Jurkat, Clone E6-1 (cell line): ENCODE measurements at regions not wholly inside any gene's neighbourhood (a gene's known extent, or its start where the extent isn't known, plus 50 kb on each side); places are given as distances from the start of the nearest gene placed in this dataset.
A peak's percentile ranks its signal among the peaks of the same experiment; 100 is the strongest.
"Not testable (repeated sequence)": the region's sequence is repeated elsewhere in the genome, so short reads cannot be mapped to it uniquely, and the experiment has no call there.

ENCODE experiments used
- DNase-seq: peaks from one replicate; pipeline ENCODE4 v3.0.0-alpha.2; 2011; ENCODE audit warnings: low read depth, low spot score
- H3K4me3 ChIP-seq: 2 replicates; pipeline ENCODE4 v1.5.1; 2011; ENCODE audit warnings: mild to moderate bottlenecking, low read length, control low read depth, moderate library complexity

GRCh38 chr14:45658917-45659299 lies 405.9 kb upstream of the MIS18BP1 start:
- no peak overlapping the region for H3K4me3 ChIP-seq

DNA sequence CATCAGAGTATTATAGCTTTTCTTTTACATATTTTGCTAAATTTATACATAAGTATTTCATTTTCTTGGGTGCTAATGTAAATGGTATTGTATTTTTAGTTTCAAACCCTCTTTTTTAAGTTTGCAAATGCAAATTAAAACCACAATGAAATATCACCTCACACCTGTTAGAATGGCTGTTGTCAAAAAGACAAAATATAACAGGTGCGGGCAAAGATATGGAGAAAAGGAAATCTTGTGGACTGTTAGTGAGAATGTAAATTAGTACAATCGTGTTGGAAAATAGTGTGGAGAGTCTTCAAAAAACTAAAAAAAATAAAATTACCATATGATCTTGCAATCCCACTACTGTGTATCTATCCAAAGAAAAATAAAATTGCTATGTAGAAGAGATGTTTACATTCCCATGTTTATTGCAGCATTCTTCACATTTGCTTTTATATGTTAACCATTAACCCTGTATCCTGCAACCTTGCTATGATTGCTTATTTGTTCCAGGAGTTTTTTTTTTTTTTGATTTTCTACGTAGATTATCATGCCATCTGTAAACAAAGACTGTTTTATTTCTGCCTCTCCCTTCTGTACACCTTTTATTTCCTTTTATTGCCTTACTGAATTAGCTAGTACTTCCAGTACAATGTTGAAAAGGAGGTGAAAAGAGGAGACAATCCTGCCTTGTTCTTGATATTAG lies 405.4 kb upstream of the MIS18BP1 start:
- H3K4me3 ChIP-seq = no peak overlapping the region
- no peak for DNase-seq

More at GRCh38 chr14:45658917-45659299, 405.9 kb upstream of the MIS18BP1 start:
- no peak for DNase-seq

DNA sequence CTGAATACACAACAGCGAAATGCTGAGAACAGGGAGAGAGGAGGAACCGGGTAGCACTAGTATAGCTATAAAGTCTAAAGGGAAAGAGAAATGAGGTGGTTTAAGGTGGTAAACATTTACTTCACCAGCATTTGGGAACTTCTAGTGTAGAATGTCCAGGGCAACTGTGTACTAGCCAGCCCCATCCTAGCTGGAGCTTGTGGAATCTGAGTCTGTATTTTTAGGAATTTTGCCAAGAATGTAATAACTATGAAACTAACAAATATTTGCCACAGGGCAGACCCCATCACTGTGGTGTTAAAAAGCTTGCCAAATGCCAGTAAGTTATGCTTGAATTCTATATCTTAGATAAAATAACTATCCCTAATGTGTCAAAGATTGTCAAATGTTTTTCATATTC lies 398.9 kb upstream of the MIS18BP1 start:
- DNase-seq = no peak
- no peak overlapping the region for H3K4me3 ChIP-seq

- H3K4me3 ChIP-seq = no peak overlapping the region
- no peak for DNase-seq
Measured at GRCh38 chr14:45650754-45651153, 397.8 kb upstream of the MIS18BP1 start.

- H3K4me3 ChIP-seq = no peak overlapping the region
- no peak for DNase-seq
Measured at GRCh38 chr14:45649051-45649450, 396.0 kb upstream of the MIS18BP1 start.

- DNase-seq = no peak
- no peak overlapping the region for H3K4me3 ChIP-seq
Measured at GRCh38 chr14:45641541-45641940, 388.5 kb upstream of the MIS18BP1 start.

GRCh38 chr14:45634651-45635441 lies 381.8 kb upstream of the MIS18BP1 start:
- H3K4me3 ChIP-seq = not testable (repeated sequence)

DNA sequence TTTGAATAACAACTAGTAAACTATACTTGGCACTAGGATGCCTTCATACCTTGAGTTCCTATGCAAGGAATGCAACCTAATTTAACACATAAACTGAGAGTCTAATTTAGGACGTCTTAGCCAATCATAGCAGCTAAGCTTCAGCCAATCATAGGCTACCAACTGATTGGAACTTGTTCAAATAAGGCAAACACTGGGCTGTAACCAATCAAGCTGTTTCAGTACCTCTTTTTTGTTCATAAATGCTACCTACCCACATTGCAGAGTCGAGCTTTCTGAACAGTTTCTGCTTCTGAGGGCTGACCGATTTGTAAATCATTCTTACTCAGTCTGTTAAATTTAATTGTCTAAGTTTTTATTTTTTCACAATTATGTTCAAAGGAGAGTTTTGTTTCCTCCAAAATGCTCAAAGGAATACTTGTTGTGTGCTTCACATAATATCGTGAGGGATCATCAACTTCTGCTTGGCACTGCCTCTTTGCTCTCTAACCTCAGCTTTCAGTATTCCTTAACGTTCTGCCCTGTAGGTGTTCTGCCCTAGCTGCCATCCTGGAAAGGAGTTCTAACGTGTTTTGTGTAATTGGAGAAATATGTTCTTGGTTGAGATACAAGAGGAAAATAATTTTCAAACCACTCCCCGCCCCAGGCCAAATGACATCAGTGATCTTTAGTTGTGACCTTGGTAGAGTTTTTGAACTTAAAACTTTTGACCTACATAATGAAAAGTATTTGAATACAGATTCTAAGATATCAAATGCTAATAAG lies 380.4 kb upstream of the MIS18BP1 start:
- DNase-seq = no peak
- no peak overlapping the region for H3K4me3 ChIP-seq

More at GRCh38 chr14:45634651-45635441, 381.8 kb upstream of the MIS18BP1 start:
- not testable (repeated sequence) for DNase-seq

DNA sequence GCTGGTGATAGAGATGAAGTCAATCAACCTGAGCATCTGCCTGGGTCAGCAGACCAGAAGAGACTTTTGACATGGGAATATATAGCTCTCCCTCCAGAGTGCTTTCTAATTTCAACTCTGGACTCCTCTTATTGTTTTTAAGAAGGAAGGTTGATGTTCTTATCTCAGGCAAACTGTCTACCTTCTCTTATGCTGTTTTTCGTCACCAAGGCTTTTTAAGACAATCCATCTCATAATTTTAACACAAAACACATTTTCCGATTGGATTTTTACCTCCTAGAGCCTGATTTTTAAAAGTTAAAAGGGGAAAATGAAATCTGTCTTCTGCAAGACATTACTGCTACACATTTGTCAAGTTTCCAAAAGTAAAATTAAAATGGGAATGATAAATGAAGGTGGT lies 368.7 kb upstream of the MIS18BP1 start:
- no peak overlapping the region for H3K4me3 ChIP-seq
- no peak for DNase-seq

- no peak overlapping the region for H3K4me3 ChIP-seq
- no peak for DNase-seq
Measured at GRCh38 chr14:45619831-45620230, 366.8 kb upstream of the MIS18BP1 start.

DNA sequence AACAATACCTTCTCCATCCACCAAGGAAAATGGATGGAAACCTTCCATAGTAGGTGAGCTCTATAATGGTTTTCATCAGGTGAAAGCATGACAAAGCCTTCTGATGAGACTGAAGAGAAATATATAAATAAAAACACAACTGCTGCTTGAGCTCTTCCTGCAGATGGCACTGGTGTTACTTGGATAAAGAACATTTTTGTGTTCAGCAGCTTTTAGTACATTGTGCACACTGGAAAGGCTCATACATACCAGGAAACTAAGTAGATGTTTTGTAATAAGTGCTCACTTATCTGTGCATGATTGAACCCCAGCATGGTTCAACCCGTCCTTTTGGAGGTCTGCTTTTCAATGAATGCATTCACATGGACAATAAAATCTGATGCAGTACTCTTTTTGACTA lies 357.3 kb upstream of the MIS18BP1 start:
- DNase-seq = no peak
- no peak overlapping the region for H3K4me3 ChIP-seq

GRCh38 chr14:45587142-45587541 lies 334.1 kb upstream of the MIS18BP1 start:
- no peak overlapping the region for H3K4me3 ChIP-seq
- no peak for DNase-seq

GRCh38 chr14:45559626-45560025 lies 306.6 kb upstream of the MIS18BP1 start:
- no peak for DNase-seq
- H3K4me3 ChIP-seq = no peak overlapping the region

DNA sequence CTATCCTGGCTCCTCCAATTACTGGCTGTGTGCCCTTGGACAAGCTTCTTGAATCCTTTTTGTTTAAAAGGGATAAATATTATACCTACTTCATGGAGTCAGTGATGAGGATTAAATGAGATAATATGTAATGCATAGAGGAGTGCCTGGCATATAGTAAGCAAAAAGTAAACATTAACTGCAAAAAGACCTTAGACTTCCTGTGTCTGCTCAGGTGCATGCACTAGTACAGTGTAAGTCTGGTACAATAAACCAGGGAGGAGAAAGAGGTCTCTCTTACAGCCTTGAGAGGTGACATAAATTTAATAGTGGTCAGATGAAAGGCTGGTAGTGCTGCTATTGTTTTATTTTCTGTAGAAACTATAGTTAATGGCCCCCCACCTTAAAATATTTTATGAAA lies 305.2 kb upstream of the MIS18BP1 start:
- DNase-seq = no peak
- H3K4me3 ChIP-seq = no peak overlapping the region

DNA sequence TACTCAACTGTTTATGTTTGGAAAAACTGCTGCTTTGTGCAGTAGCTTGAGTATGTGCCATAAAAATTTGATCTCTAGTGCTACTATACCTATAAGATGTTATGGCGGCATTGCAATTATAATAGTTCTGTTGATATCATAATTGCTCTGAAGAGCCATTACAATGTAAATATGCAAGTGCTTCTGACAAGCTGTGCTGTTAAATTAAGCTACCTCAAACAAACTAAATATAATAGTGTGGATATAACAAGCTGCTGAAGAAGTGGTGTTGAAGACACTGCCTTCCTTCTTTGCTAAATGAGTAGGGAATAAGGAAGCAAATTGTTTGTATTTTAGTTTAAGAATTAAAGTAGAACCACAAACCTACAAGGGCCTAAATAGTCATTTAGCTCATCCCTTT lies 301.0 kb upstream of the MIS18BP1 start:
- no peak overlapping the region for H3K4me3 ChIP-seq
- DNase-seq = no peak

DNA sequence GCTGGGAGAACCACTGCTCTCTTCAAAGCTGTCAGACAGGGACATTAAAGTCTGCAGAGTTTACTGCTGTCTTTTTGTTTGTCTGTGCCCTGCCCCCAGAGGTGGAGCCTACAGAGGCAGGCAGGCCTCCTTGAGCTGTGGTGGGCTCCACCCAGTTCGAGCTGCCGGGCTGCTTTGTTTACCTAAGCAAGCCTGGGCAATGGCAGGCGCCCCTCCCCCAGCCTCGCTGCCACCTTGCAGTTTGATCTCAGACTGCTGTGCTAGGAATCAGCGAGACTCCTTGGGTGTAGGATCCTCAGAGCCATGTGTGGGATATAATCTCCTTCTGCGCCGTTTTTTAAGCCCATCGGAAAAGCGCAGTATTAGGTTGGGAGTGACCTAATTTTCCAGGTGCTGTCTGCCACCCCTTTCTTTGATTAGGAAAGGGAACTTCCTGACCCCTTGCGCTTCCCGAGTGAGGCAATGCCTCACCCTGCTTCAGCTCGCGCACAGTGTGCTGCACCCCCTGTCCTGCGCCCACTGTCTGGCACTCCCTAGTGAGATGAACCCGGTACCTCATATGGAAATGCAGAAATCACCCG lies 298.3 kb upstream of the MIS18BP1 start:
- DNase-seq = not testable (repeated sequence)

DNA sequence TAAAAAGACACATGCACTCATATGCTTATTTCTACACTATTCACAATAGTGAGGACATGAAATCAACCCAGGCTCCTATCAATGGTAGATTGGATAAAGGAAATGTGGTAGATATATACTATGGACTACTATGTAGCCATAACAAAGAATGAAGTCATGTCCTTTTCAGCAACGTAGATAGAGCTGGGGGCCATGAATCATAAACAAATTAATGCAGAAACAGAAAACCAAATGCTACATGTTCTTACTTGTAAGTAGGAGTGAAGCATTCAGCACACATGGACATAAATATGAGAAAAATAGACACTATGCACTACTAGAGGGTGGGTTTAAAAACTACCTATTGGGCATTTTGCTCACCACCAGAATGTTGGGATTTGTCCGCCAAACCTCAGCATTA lies 278.0 kb upstream of the MIS18BP1 start:
- H3K4me3 ChIP-seq = no peak overlapping the region

More for the DNA sequence above, 298.3 kb upstream of the MIS18BP1 start:
- H3K4me3 ChIP-seq = not testable (repeated sequence)

DNA sequence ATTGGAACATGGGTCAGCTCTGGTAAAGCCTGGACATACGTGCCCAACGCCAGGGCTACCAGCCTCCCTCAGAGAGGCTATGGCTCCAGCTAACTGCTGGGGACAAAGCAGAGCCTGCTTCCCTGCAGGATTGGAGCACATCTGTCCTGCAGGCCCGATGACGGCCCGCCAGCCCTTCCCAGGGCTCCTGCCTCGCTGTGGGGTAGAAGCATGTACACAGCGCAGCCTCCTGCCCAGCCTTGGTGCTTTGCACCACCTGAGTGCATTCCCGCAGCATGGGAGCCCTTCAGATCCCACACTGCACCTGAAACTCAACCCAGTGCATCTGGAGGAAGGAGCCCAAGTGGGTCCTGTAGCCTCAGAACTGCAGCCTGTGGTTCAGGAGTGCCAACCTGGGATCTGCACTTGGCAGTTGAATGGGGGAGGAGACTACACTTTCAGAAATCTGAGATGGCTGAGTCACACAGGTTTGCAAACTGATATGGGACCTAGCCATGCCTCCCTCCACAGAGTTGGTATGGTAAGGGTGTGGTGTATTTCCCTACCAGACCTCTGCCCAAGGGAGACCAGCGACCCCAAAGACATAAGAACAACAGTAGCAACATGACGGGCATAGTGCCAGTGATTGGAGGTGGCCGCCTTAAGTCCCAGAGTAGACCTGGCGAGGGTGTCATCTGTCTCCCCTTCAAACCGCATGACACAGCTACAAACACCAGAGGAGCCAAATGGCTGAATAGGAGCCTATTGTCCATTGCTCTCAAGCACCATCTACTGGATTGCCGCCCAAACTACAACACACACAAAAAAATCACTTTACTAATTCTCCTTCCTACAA lies 273.9 kb upstream of the MIS18BP1 start:
- H3K4me3 ChIP-seq = no peak overlapping the region
- DNase-seq = peak; percentile 45

More for the DNA sequence above, 278.0 kb upstream of the MIS18BP1 start:
- no peak for DNase-seq

DNA sequence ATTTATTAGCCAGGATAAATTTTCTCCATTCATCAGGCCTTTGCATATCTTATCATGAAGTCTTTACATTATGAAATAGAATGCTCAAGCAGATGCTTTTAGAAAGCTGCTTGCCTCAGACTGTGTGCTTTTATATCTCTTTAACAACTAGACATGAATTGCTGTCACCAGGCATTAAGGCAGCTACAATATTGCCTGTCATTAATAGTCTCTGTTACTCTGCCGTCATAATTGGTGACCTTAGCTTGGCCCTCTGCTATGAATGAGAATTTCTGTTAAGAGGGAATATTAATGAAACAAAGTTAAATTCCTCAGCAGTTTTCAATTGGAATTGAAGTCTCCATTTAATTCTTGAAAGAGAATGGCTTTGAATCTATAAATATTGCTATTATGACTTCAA lies 266.8 kb upstream of the MIS18BP1 start:
- H3K4me3 ChIP-seq = no peak overlapping the region
- DNase-seq = no peak
